GM06990 (cell line): ENCODE measurements at regions not wholly inside any gene's neighbourhood (a gene's known extent, or its start where the extent isn't known, plus 50 kb on each side); places are given as distances from the start of the nearest gene placed in this dataset.

Experiments
- DNase-seq: peaks from one replicate; pipeline ENCODE4 v3.0.0-alpha.2; 2011; ENCODE audit not compliant: insufficient read length; ENCODE audit errors: extremely low read depth
- H3K27me3 ChIP-seq: replicated peaks from 2 replicates; pipeline ENCODE4 v1.6.0; 2011; ENCODE audit warnings: low read length; ENCODE audit not compliant: control insufficient read depth, insufficient read depth
- H3K36me3 ChIP-seq: 2 replicates; pipeline ENCODE4 v1.5.1; 2011; ENCODE audit warnings: low read length; ENCODE audit not compliant: control insufficient read depth, insufficient read depth
- H3K4me3 ChIP-seq: replicated peaks from 2 replicates; pipeline ENCODE4 v1.5.1; 2011; ENCODE audit warnings: low read depth, mild to moderate bottlenecking, control low read depth, low read length
- CTCF ChIP-seq: IDR thresholded peaks from 2 replicates; pipeline ENCODE4 v1.5.1; 2011; ENCODE audit warnings: low read length, control low read depth, mild to moderate bottlenecking, inconsistent platforms; ENCODE audit not compliant: insufficient read depth, poor library complexity, severe bottlenecking

GRCh38 chr4:126358041-126358440 is 1043.3 kb downstream of the FAT4 start:
- no peak for DNase-seq
- Histone ChIP-seq H3K36me3 (no peaks in the 10 kb centered on the region), H3K27me3 (no peaks in the 10 kb centered on the region), H3K4me3 (no peak overlapping the region)
- TF ChIP-seq CTCF, result no peak

- Histone ChIP-seq H3K27me3 (no peaks in the 10 kb centered on the region), H3K36me3 (no peaks in the 10 kb centered on the region), H3K4me3 (no peak overlapping the region)
- no peak for TF ChIP-seq CTCF
- DNase-seq, result no peak
Measured at GRCh38 chr4:126361287-126361686, 1046.5 kb downstream of the FAT4 start.

- no peaks in the 10 kb centered on the region for H3K27me3 ChIP-seq
- no peak overlapping the region for H3K4me3 ChIP-seq
- DNase-seq, result no peak
- no peak for TF ChIP-seq CTCF
- H3K36me3 ChIP-seq, result no peaks in the 10 kb centered on the region
Measured at GRCh38 chr4:126364311-126364911, 1049.7 kb downstream of the FAT4 start.

- TF ChIP-seq CTCF, result no peak
- Histone ChIP-seq H3K36me3 (no peaks in the 10 kb centered on the region), H3K4me3 (no peak overlapping the region), H3K27me3 (no peaks in the 10 kb centered on the region)
- no peak for DNase-seq
Measured at GRCh38 chr4:126369076-126369475, 1054.3 kb downstream of the FAT4 start.

- no peak for TF ChIP-seq CTCF
- H3K36me3 ChIP-seq, result no peaks in the 10 kb centered on the region
- no peak for DNase-seq
- H3K4me3 ChIP-seq, result no peak overlapping the region
- H3K27me3 ChIP-seq, result no peaks in the 10 kb centered on the region
Measured at GRCh38 chr4:126372634-126373033, 1057.9 kb downstream of the FAT4 start.
